Astrocyte (in vitro differentiated cells and primary cell): ENCODE measurements at regions not wholly inside any gene's neighbourhood (a gene's known extent, or its start where the extent isn't known, plus 50 kb on each side); places are given as distances from the start of the nearest gene placed in this dataset.

ENCODE experiments used
- EZH2 ChIP-seq: IDR thresholded peaks from 2 replicates; pipeline ENCODE4 v1.6.1; 2012; ENCODE audit warnings: mild to moderate bottlenecking, low read length, inconsistent platforms; ENCODE audit not compliant: insufficient read depth
- TF ChIP-seq, protein P1 (sequence below): IDR thresholded peaks from 2 replicates; pipeline ENCODE4 v1.5.1; 2011; ENCODE audit warnings: low read depth, mild to moderate bottlenecking, inconsistent platforms, low read length, moderate library complexity; ENCODE audit not compliant: insufficient read depth

GRCh38 chr5:133662578-133662977, 50.2 kb upstream of the FSTL4 start:
- TF ChIP-seq, protein P1, sequence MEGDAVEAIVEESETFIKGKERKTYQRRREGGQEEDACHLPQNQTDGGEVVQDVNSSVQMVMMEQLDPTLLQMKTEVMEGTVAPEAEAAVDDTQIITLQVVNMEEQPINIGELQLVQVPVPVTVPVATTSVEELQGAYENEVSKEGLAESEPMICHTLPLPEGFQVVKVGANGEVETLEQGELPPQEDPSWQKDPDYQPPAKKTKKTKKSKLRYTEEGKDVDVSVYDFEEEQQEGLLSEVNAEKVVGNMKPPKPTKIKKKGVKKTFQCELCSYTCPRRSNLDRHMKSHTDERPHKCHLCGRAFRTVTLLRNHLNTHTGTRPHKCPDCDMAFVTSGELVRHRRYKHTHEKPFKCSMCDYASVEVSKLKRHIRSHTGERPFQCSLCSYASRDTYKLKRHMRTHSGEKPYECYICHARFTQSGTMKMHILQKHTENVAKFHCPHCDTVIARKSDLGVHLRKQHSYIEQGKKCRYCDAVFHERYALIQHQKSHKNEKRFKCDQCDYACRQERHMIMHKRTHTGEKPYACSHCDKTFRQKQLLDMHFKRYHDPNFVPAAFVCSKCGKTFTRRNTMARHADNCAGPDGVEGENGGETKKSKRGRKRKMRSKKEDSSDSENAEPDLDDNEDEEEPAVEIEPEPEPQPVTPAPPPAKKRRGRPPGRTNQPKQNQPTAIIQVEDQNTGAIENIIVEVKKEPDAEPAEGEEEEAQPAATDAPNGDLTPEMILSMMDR, result no peak
- no peak for TF ChIP-seq EZH2
